ENCODE measurements at regions not wholly inside any gene's neighbourhood (a gene's known extent, or its start where the extent isn't known, plus 50 kb on each side); places are given as distances from the start of the nearest gene placed in this dataset.

GRCh38 chr7:121456785-121457359, 60.8 kb upstream of the FAM3C start:
- TF ChIP-seq CTCF (IDR thresholded peaks at IDR 0.05) (no peak), POLR2A (IDR thresholded peaks at IDR 0.05) (no peak), EP300 (IDR thresholded peaks at IDR 0.05) (no peak)

All from stomach (tissue), 4 donors.